ENCODE measurements at regions not wholly inside any gene's neighbourhood (a gene's known extent, or its start where the extent isn't known, plus 50 kb on each side); places are given as distances from the start of the nearest gene placed in this dataset.

GRCh38 chr7:116101704-116102103 lies 71.1 kb upstream of the TFEC start:
- DNase-seq: no peak
- Histone ChIP-seq H3K4me1 (no peaks in the 10 kb centered on the region), H3K4me3 (replicated peaks in 1 of 3) (no peak overlapping the region), H3K27ac (no peak overlapping the region), H3K36me3 (no peaks in the 10 kb centered on the region), H3K9me3 (no peaks in the 10 kb centered on the region), H3K27me3 (no peaks in the 10 kb centered on the region)
- WGBS, 2 donors: 91 to 93% methylated on average over 2 of the region's 2 CpGs
- intact Hi-C loops (cut with DNase I): no loop called here
- TF ChIP-seq POLR2A (IDR thresholded peaks at IDR 0.05) (no peak), CTCF (IDR thresholded peaks at IDR 0.05) (no peak)

- DNase-seq: no peak
- Histone ChIP-seq H3K36me3 (no peaks in the 10 kb centered on the region), H3K27ac (no peak overlapping the region), H3K9me3 (no peaks in the 10 kb centered on the region), H3K27me3 (no peaks in the 10 kb centered on the region), H3K4me1 (no peaks in the 10 kb centered on the region), H3K4me3 (replicated peaks in 1 of 3) (no peak overlapping the region)
- TF ChIP-seq POLR2A (IDR thresholded peaks at IDR 0.05): no peak
- no peak for TF ChIP-seq CTCF (IDR thresholded peaks at IDR 0.05)
- intact Hi-C loops (cut with DNase I): no loop called here
Observed at GRCh38 chr7:116111475-116111874, 80.9 kb upstream of the TFEC start.

- H3K27ac ChIP-seq: no peak overlapping the region
- H3K4me1 ChIP-seq: no peaks in the 10 kb centered on the region
- intact Hi-C loops (cut with DNase I): no loop called here
- no peak for TF ChIP-seq POLR2A (IDR thresholded peaks at IDR 0.05)
- TF ChIP-seq CTCF (IDR thresholded peaks at IDR 0.05): no peak
- no peak for DNase-seq
- no peaks in the 10 kb centered on the region for H3K9me3 ChIP-seq
- no peaks in the 10 kb centered on the region for H3K27me3 ChIP-seq
- 98 to 100% methylated on average over 1 of the region's 1 CpG for WGBS, 2 donors
- H3K4me3 ChIP-seq (replicated peaks in 1 of 3): no peak overlapping the region
- no peaks in the 10 kb centered on the region for H3K36me3 ChIP-seq
Observed at GRCh38 chr7:116113310-116113709, 82.7 kb upstream of the TFEC start.

DNA sequence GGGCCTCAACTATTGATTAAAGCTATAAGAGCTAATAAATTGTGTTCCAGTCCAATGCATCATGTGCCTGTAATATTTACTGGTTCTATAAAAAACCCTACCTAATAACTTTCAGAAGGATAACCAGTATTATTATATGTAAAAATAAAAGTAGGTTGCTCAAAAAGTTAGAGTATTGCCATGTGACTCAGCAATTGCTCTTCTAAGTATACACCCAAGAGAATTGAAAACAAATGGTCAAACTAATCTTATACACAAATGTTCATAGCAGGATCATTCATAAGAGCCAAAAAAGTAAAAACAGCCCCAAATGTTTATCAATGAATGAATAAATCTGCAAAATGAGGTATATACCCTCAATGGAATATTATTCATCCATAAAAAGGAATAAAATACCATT lies 89.5 kb upstream of the TES start:
- no peaks in the 10 kb centered on the region for H3K9me3 ChIP-seq
- H3K27ac ChIP-seq: no peak overlapping the region
- H3K4me1 ChIP-seq: no peaks in the 10 kb centered on the region
- TF ChIP-seq CTCF (IDR thresholded peaks at IDR 0.05) (no peak), POLR2A (IDR thresholded peaks at IDR 0.05) (no peak)
- H3K27me3 ChIP-seq: no peaks in the 10 kb centered on the region
- no peak for DNase-seq
- no peaks in the 10 kb centered on the region for H3K36me3 ChIP-seq
- intact Hi-C loops (cut with DNase I): no loop called here
- H3K4me3 ChIP-seq (replicated peaks in 1 of 3): no peak overlapping the region

DNA sequence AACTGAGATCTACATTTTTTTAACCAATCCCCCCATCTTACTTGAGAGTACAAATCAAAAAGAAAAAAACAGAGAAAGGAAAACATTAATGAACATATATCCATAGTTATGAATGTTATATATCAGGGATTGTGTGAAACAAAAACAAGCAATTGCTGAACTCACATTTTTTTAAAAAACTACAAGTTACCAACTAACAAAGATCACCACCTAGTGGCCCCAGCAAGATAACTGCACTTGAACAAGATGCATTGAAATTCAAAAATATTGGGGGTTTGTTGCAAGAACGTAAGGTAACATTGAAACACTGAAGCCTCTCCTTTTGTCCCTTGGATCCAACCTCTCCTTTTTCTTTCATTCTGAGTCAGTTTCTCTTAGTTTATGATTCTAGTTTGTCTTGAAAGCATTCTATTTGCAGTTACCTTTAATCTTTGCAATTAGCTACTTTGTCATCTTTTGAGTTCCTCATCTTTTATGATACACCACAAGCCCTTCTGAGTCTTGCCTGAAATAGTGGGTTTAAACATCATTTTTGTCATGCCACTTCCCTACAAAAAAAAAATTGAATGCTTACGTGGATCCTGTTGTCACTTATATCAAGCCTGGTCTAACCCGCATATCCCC lies 87.3 kb upstream of the TES start:
- no peak overlapping the region for H3K4me3 ChIP-seq (replicated peaks in 1 of 3)
- H3K9me3 ChIP-seq: no peaks in the 10 kb centered on the region
- TF ChIP-seq POLR2A (IDR thresholded peaks at IDR 0.05): no peak
- TF ChIP-seq CTCF (IDR thresholded peaks at IDR 0.05): peak; percentile 34 to 87 (median 57)
- DNase-seq: peak; percentile 13 to 36
- WGBS, 2 donors: 51 to 53% methylated on average over 3 of the region's 3 CpGs
- H3K27me3 ChIP-seq: no peaks in the 10 kb centered on the region
- intact Hi-C loops (cut with DNase I): no loop called here
- no peak overlapping the region for H3K27ac ChIP-seq
- H3K36me3 ChIP-seq: no peaks in the 10 kb centered on the region
- no peaks in the 10 kb centered on the region for H3K4me1 ChIP-seq
